Breast epithelium (tissue), 4 donors: ENCODE measurements at regions not wholly inside any gene's neighbourhood (a gene's known extent, or its start where the extent isn't known, plus 50 kb on each side); places are given as distances from the start of the nearest gene placed in this dataset.
A peak's percentile ranks its signal among the peaks of the same experiment; 100 is the strongest.

Experiments
- DNase-seq, 2 donors: peaks; one replicate each; pipeline ENCODE4 v3.0.0-alpha.2; 2019; ENCODE audit warnings: low spot score in 2 of 2
- H3K27ac ChIP-seq, 2 donors: fragments of 200-600 bp; sonication (generic) in 1 of 2; one replicate each; pipeline ENCODE4 v1.5.1; 2016 to 2019; ENCODE audit warnings: mild to moderate bottlenecking in 1 of 2
- H3K27me3 ChIP-seq, 2 donors: fragments of 200-600 bp; sonication (generic) in 1 of 2; one replicate each; pipeline versions ENCODE4 v1.5.1 to v1.6.0; 2017 to 2019; ENCODE audit warnings: control low read depth in 1 of 2, mild to moderate bottlenecking in 1 of 2
- H3K36me3 ChIP-seq: fragments of 200-600 bp; one replicate; pipeline ENCODE4 v1.5.1; 2019
- H3K4me1 ChIP-seq, 2 donors: fragments of 200-600 bp; sonication (generic); one replicate each; pipeline ENCODE4 v1.5.1; 2016 to 2019; ENCODE audit warnings: control low read depth in 1 of 2
- H3K4me3 ChIP-seq, 3 donors: fragments of 200-600 bp; sonication (generic); 1 replicate in 2 of 3; 2 replicates in 1 of 3; pipeline ENCODE4 v1.5.1; 2016 to 2019; ENCODE audit warnings: mild to moderate bottlenecking in 3 of 3, moderate library complexity in 2 of 3
- H3K9me3 ChIP-seq, 2 donors: fragments of 200-600 bp; sonication (generic) in 1 of 2; one replicate each; pipeline ENCODE4 v1.5.1; 2016 to 2019; ENCODE audit warnings: control low read depth in 1 of 2
- CTCF ChIP-seq, 3 donors: fragments of 450-650 bp; IDR thresholded peaks; one replicate each; pipeline ENCODE4 v1.5.1; 2016 to 2017; ENCODE audit warnings: antibody characterized with exemption in 3 of 3, mild to moderate bottlenecking in 3 of 3, moderate library complexity in 3 of 3
- POLR2A ChIP-seq: fragments of 450-650 bp; IDR thresholded peaks from one replicate; pipeline ENCODE4 v1.6.1; 2016; ENCODE audit warnings: antibody characterized with exemption, mild to moderate bottlenecking, moderate library complexity
- POLR2AphosphoS5 ChIP-seq, 3 donors: sonication (generic); formaldehyde crosslinking; IDR thresholded peaks; one replicate each; pipeline ENCODE4 v1.6.1; 2017; ENCODE audit warnings: antibody characterized with exemption in 3 of 3
- intact Hi-C: fragments of 100-400 bp; cut with DNase I; formaldehyde crosslinking; loops from one replicate; pipeline ENCODE4 v1.15.1; 2023; ENCODE audit warnings: low total_unique reads

GRCh38 chr9:21585756-21586752 lies 103.9 kb upstream of the IFNE start:
- intact Hi-C loops: no loop called here
- Histone ChIP-seq H3K4me3 (no peak overlapping the region), H3K9me3 (no peaks in the 10 kb centered on the region), H3K27me3 (no peaks in the 10 kb centered on the region), H3K36me3 (no peaks in the 10 kb centered on the region), H3K4me1 (no peaks in the 10 kb centered on the region), H3K27ac (no peak overlapping the region)
- no peak for TF ChIP-seq POLR2AphosphoS5 (IDR thresholded peaks at IDR 0.05)
- TF ChIP-seq CTCF (IDR thresholded peaks at IDR 0.05): no peak
- TF ChIP-seq POLR2A: no peak
- no peak for DNase-seq

GRCh38 chr9:21589344-21590056 lies 107.4 kb upstream of the IFNE start:
- Histone ChIP-seq H3K9me3 (no peaks in the 10 kb centered on the region), H3K27me3 (no peaks in the 10 kb centered on the region), H3K4me3 (no peak overlapping the region), H3K4me1 (no peaks in the 10 kb centered on the region), H3K36me3 (no peaks in the 10 kb centered on the region), H3K27ac (no peak overlapping the region)
- no peak for TF ChIP-seq POLR2AphosphoS5 (IDR thresholded peaks at IDR 0.05)
- TF ChIP-seq CTCF (IDR thresholded peaks at IDR 0.05): no peak
- TF ChIP-seq POLR2A: no peak
- intact Hi-C loops: no loop called here
- DNase-seq: no peak

GRCh38 chr9:21590058-21590996 lies 108.2 kb upstream of the IFNE start:
- Histone ChIP-seq H3K4me3 (no peak overlapping the region), H3K36me3 (no peaks in the 10 kb centered on the region), H3K9me3 (no peaks in the 10 kb centered on the region), H3K27ac (no peak overlapping the region), H3K4me1 (no peaks in the 10 kb centered on the region), H3K27me3 (no peaks in the 10 kb centered on the region)
- intact Hi-C loops: no loop called here
- DNase-seq: no peak
- TF ChIP-seq CTCF (IDR thresholded peaks at IDR 0.05) (no peak), POLR2AphosphoS5 (IDR thresholded peaks at IDR 0.05) (no peak), POLR2A (no peak)

GRCh38 chr9:21591221-21592062 lies 109.3 kb upstream of the IFNE start:
- TF ChIP-seq POLR2A: no peak
- no peak for TF ChIP-seq CTCF (IDR thresholded peaks at IDR 0.05)
- TF ChIP-seq POLR2AphosphoS5 (IDR thresholded peaks at IDR 0.05): no peak
- no peaks in the 10 kb centered on the region for H3K9me3 ChIP-seq
- no peak overlapping the region for H3K4me3 ChIP-seq
- no peaks in the 10 kb centered on the region for H3K27me3 ChIP-seq
- DNase-seq: peak in 1 of 2 donors; percentile 57
- H3K4me1 ChIP-seq: no peaks in the 10 kb centered on the region
- intact Hi-C loops: no loop called here
- peak overlapping the region; percentile 9 to 35 for H3K27ac ChIP-seq
- no peaks in the 10 kb centered on the region for H3K36me3 ChIP-seq
